ENCODE measurements at regions not wholly inside any gene's neighbourhood (a gene's known extent, or its start where the extent isn't known, plus 50 kb on each side); places are given as distances from the start of the nearest gene placed in this dataset.

DNA sequence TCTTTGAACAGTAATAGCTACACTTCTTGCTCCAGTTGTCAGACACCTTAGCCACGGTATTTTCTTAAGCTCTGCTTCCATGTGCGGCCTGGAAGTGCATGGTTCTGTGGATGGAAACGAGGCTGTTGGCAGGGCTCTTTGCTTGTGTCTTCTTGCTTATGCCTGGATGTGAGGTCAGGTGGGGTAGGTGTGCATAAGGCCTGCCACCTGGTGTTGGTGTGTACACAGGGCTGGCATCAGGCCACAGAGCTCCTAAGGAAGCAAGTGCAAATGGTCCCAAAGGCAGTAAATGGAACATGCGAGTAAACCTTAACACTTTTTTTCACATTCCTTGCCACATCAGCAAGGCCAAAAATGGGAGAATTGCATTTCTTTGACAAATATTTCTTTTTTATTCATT, 158.1 kb upstream of the GMDS start:
- Mint-ChIP-seq H3K4me1 (no peaks in the 10 kb centered on the region), H3K27me3 (no peaks in the 10 kb centered on the region)

DNA sequence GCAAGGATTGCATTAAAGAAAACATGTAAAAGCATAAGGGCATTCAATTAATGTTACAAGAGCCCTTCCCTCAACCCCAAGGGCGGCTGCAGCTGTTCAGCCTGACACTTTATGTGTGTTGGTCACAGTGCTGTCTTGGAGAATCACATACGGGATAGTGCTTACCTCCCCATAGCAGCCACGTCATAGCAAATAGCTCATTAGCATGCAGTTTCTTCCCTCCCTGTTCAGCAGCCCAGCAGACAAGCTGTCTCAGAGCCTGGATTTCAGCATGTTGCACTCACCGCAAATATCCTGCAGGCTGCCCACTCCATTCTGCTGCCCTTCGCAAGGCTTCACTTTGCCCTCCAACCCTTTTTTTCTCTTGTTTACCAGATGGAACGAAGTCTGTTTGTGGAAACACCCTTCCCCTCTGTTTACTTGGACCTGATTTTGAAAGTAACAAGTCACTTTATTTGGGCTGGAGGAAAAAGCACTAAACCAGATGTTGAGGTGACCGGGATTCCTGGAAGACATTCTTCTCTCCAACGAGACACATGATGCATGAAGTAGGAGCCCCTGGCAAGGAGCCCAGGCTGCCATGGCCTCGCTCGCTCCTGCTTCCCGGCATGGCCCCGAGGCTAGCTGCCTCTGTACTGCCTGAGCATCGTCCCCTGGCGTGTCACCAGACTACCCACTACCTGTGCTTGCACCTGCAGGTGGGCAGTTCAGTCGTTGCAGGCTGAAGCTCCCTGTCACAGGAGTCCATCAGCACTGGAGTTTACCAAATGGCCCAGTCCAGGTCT, 151.6 kb upstream of the GMDS start:
- Mint-ChIP-seq H3K27me3 (no peaks in the 10 kb centered on the region), H3K9me3 (peaks cover 0 to 5% (median 2%) of the 10 kb centered on the region in 3 donors), H3K4me1 (no peaks in the 10 kb centered on the region), H3K27ac (peak overlapping the region in 1 of 3 donors; percentile 9), H3K36me3 (peaks cover 25% of the 10 kb centered on the region), H3K4me3 (no peak overlapping the region)

More for the DNA sequence above, 158.1 kb upstream of the GMDS start:
- Mint-ChIP-seq H3K27ac (no peak overlapping the region), H3K9me3 (peaks cover 0 to 5% (median 2%) of the 10 kb centered on the region in 3 donors), H3K36me3 (peaks cover 21% of the 10 kb centered on the region), H3K4me3 (no peak overlapping the region)

DNA sequence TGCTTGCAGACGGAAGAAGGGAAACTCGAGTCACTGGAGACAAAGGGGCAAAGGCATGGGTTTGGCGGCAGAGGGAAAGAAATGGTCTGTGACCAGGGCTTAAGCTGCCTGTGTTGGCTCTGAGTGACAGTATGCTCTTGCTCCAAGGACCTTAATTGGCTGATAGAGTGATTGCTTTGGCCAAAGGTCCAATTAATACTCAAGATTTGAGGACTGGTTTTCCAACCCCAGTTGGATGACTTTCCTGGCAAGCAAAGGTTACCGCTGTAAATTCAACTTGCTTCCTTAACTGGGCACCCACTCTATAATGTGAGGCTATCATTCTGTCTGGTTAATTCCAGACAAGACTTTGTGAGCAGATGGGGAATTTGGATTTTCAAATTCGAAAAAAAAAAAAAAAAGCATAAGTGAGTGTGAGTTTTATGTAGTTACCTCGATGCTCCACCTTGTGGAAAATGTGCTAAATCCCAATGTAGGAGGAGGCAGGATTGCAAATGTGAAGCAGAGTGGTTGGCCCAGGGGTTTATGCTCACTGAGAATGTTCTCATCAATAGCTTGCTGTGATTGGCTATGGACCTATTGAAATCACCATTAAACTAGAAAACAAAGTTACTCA, 150.7 kb upstream of the GMDS start:
- Mint-ChIP-seq H3K4me3 (no peak overlapping the region), H3K27ac (no peak overlapping the region), H3K9me3 (peaks cover 0 to 5% (median 2%) of the 10 kb centered on the region in 3 donors)

DNA sequence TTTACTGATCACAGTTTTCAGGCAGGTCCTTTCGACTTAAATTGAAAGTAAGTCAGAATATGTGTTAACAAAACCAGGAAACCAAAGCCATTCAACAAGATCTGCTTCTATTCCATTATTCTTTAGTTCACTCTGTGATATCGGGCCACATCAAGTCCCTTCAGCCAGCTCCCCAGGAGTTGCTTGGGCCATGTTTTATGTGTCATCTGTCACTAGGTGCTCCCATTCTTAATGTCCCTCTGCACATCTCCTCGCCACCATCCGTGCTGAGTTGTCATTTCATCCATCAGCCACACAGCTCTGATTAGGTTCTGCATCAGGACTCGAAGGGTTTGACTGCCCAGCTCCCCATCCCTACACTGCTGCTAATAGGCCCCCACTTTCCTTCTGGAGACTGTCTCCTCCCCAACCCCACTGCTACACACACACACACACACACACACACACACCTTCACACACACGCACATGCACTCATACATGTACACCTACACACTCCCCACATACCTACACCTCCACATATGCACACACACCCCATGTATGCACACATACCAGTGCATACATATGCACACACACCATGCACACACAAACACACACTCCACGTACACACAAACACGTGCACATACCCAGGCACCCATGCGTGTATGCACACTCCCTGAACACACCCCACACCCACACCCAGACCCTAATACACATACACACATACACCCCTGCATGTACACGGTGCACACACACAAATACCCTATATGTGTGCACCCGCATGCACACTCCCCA, 143.3 kb upstream of the GMDS start:
- Mint-ChIP-seq H3K36me3 (peaks cover 2% of the 10 kb centered on the region), H3K4me3 (peak overlapping the region in 1 of 4 donors; percentile 10), H3K4me1 (no peaks in the 10 kb centered on the region), H3K27me3 (no peaks in the 10 kb centered on the region), H3K27ac (no peak overlapping the region), H3K9me3 (peaks cover 0 to 9% (median 4%) of the 10 kb centered on the region in 3 donors)

More for the DNA sequence above, 150.7 kb upstream of the GMDS start:
- H3K36me3 Mint-ChIP-seq, result peaks cover 22% of the 10 kb centered on the region
- H3K27me3 Mint-ChIP-seq, result no peaks in the 10 kb centered on the region
- no peaks in the 10 kb centered on the region for H3K4me1 Mint-ChIP-seq

DNA sequence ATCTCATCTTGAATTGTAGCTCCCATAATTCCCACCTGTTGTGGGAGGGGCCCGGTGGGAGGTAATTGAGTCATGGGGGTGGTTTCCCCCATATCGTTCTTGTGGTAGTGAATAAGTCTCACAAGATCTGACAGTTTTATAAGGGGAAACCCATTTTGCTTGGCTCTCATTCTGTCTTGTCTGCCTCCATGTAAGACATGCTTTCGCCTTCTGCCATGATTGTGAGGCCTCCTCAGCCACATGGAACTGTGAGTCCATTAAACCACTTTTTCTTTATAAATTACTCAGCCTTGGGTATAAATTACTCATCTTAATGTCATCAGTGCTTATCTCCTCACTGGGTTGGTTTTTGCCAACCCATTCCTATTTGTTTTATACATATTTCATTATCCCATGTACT, 142.0 kb upstream of the GMDS start:
- H3K27ac Mint-ChIP-seq, result no peak overlapping the region
- peaks cover 2% of the 10 kb centered on the region for H3K36me3 Mint-ChIP-seq
- no peaks in the 10 kb centered on the region for H3K4me1 Mint-ChIP-seq
- H3K27me3 Mint-ChIP-seq, result no peaks in the 10 kb centered on the region
- H3K9me3 Mint-ChIP-seq, result peaks cover 0 to 9% (median 4%) of the 10 kb centered on the region in 3 donors
- no peak overlapping the region for H3K4me3 Mint-ChIP-seq

DNA sequence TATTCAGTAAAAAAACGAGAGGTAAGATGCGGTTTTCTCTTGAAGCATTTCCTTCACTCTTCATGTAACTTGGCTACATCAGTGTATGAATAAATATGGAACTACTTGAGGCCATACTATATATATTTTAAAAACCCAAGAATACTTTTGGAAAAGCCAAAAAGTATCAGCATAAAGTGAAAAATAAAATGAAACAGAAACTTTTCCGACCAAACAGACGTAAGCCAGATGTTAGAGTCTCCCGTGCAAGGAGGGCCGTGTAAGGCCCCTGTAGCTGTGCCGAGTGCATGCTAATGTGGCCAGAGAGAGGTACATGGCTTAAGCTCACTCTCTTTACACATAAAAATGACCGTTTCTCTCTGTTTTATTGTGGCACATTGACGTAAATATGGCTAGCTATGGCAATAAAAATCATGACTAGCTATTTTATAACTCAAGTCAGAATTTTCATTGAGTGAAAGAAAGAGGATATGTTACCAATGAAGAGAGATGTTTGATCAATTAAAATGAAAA, 140.1 kb upstream of the GMDS start:
- H3K27me3 Mint-ChIP-seq, result no peaks in the 10 kb centered on the region
- H3K27ac Mint-ChIP-seq, result no peak overlapping the region
- peaks cover 0 to 9% (median 4%) of the 10 kb centered on the region in 3 donors for H3K9me3 Mint-ChIP-seq
- no peaks in the 10 kb centered on the region for H3K36me3 Mint-ChIP-seq
- H3K4me3 Mint-ChIP-seq, result no peak overlapping the region
- H3K4me1 Mint-ChIP-seq, result no peaks in the 10 kb centered on the region

DNA sequence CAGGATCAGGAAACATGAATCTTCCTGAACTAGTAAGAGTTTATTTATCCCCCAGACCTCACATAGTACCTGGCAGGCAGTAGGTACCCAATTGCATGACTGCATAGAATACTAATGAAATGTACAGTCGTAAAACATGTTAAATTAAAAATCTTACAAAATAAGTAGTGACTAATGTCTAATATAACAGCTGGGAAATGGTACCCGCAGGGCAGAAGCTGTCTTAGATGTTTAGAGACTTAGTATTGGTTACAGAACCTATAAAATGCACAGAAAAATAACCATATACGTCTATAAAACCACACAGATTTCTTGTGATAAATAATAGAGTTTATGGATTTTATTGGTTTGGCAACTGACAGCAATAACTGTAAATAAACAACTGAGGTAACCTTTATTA, 139.1 kb upstream of the GMDS start:
- Mint-ChIP-seq H3K27ac (no peak overlapping the region), H3K4me3 (no peak overlapping the region), H3K36me3 (no peaks in the 10 kb centered on the region)

DNA sequence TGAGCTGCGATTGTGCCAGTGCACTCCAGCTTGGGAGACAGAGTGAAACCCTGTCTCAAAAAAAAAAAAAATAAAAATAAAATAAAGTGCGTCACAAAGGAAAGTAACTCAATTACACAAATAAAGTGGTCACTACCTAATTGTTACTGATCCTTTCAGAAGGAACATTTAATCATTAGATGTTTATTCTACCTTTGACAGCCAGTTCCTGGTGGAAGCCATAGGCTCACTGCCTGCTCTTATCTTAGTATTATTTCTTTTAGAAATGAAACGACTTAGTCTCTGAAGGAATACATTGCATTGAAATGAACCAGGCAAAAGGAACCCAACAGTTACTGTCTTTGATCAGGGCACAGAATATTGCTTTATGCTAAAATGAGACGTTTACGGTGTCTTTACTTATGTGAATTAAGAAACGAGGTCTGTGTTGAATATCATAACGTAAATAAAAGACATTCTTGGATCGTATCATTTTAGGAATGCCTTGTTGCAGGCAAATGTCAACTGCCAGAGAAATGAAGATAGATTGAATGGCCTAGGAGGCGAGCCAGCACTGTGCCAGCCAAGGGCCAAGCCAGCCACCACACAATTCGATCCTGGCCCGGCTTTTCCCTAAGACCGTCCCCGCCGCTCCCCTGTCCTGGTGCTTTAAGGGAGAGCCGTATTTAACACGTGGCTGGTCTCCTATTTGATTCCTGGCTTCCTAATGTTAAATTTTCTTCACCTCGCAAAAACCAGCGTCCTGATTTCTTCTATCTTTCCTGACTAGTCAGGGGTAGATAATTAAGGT, 136.7 kb upstream of the GMDS start:
- Mint-ChIP-seq H3K36me3 (no peaks in the 10 kb centered on the region), H3K27me3 (no peaks in the 10 kb centered on the region), H3K4me1 (peaks cover 0 to 7% (median 4%) of the 10 kb centered on the region in 3 donors), H3K27ac (no peak overlapping the region), H3K9me3 (peaks cover 0 to 6% (median 4%) of the 10 kb centered on the region in 3 donors), H3K4me3 (no peak overlapping the region)

More for the DNA sequence above, 139.1 kb upstream of the GMDS start:
- Mint-ChIP-seq H3K4me1 (no peaks in the 10 kb centered on the region), H3K9me3 (peaks cover 0 to 9% (median 4%) of the 10 kb centered on the region in 3 donors), H3K27me3 (no peaks in the 10 kb centered on the region)

DNA sequence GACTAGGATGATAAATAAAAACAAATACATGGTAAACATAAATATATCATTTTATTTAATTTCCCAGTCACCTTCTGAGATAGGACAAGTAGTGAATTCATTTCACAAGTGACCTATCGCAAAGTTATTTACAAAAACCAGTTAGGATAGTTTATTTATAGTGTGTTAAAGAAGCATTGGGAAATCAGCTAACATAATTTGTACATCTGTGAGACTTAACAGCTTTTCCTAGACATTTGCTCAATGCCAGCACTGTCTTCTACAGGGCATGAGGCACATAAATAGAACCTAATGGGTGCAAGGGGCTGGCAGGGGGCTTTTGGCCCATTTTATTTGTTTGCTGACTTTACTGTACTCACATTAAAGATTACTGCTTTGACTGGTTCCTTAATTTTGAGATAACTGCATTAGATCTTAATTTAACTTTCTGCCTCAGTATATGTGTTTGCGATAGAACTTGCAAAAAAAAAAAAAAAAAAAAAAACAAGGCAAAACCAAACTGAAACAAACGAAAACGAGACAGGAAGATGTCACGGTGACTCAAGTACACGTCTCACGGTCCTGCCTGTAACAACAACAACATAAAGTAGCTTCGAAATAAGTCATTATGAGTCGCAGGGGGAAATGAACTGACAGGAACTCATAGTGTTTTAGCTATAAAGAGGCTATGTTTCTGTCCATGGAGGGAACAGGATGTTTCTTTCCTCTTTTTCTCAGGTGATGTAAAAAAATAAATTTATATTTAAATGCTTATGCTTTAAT, 133.7 kb upstream of the GMDS start:
- Mint-ChIP-seq H3K9me3 (no peaks in the 10 kb centered on the region), H3K27ac (no peak overlapping the region), H3K36me3 (peaks cover 2% of the 10 kb centered on the region), H3K4me1 (peaks cover 0 to 7% (median 4%) of the 10 kb centered on the region in 3 donors), H3K27me3 (no peaks in the 10 kb centered on the region), H3K4me3 (no peak overlapping the region)

DNA sequence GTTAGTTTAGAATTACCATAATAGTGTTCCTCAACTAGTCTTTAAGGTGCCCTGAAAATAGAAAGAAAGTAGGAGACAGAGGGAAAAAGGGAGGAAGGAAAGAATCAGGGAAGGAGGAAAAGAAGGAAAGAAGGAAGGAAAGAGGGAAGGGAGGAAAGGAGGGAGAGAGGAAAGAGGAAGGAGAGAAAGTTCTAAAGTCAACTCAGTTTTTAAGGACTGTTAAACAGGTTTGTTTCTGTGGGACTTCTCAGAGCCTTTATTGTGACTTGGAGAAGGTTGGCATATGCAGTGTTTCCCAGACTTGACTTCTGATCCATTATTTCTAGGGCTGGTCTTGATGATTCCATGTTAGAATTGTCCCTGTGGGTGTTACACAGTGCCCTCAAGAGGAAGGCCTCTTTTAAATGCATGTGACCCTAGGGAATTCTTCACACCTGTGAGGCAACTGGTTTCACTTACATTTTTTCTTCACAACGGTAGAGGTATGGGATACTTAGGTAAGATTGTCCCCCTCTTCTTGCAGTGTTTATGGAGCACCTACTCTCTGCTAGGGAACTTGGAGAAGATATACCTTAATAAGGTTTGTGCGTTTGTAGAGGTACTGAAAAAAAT, 132.7 kb upstream of the GMDS start:
- no peaks in the 10 kb centered on the region for H3K27me3 Mint-ChIP-seq
- no peak overlapping the region for H3K27ac Mint-ChIP-seq
- H3K4me3 Mint-ChIP-seq, result peak overlapping the region in 1 of 4 donors; percentile 63
- H3K9me3 Mint-ChIP-seq, result no peaks in the 10 kb centered on the region
- H3K4me1 Mint-ChIP-seq, result peaks cover 0 to 7% (median 4%) of the 10 kb centered on the region in 3 donors
- peaks cover 2% of the 10 kb centered on the region for H3K36me3 Mint-ChIP-seq

DNA sequence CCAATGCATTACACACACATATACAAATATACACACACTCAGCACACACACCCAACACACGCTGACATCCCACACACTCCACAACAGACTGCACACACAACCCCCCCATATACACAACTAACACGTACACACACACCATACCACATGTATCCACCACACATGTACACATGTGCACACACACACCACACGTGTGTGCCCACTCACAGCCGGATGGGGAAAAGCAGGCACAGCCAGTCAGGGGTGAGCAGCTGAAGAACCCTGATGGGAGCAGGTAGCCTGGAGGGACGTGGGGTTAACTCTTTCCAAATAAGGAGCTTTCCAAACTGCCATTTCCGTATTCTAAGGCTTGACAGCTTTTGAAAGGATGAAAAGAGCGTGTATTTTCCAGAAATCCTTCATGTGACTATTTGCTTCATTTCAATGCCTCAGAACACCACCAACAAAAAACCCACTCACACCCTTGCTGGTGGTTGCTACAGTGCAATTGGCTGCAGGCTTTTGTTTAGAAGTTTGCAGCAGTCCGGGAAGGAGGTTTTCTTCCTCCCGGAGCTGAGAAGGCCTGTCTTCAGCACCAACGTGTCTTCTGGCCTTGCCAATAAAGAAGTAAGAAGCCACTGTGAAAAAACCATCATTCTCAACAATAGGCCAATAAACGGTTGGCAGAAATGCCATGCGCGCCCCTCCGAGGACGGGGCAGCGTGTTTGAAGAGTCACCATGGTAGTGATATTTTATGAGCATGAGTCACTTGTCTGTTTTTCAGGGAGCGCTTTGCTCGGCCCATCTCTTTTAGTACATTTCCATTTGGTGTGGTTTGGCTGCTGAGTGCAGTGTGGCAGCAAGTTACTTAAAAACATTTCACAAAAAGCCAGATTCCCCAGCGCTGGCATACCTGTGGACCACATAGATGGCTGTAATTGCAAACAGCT, 131.3 kb upstream of the GMDS start:
- no peaks in the 10 kb centered on the region for H3K27me3 Mint-ChIP-seq
- no peak overlapping the region for H3K27ac Mint-ChIP-seq
- H3K9me3 Mint-ChIP-seq, result no peaks in the 10 kb centered on the region
- H3K4me1 Mint-ChIP-seq, result peaks cover 0 to 7% (median 4%) of the 10 kb centered on the region in 3 donors
- no peak overlapping the region for H3K4me3 Mint-ChIP-seq
- peaks cover 2% of the 10 kb centered on the region for H3K36me3 Mint-ChIP-seq

DNA sequence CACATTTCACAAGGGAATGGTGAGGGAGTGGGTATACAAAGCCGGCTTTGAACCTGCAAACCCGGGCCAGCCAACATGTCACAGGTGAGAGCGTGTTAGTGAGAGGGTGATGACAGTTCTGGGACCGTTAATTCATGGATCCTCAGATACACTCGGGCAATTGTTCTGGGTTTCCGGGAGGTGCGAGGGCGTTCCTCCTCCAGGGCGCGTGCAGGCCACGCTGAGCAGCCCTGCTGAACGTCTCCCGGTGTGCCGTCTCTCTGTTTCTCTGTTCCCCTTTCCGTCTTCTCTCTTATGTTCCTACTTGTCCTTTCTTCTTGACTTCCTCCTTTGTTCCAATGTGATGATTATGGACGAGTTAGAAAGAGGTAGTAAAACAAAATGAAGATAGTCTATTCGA, 130.0 kb upstream of the GMDS start:
- Mint-ChIP-seq H3K27me3 (no peaks in the 10 kb centered on the region), H3K9me3 (peaks cover 0 to 2% (median 0%) of the 10 kb centered on the region in 3 donors), H3K4me3 (no peak overlapping the region), H3K36me3 (peaks cover 4% of the 10 kb centered on the region), H3K27ac (no peak overlapping the region), H3K4me1 (peaks cover 0 to 7% (median 4%) of the 10 kb centered on the region in 3 donors)

DNA sequence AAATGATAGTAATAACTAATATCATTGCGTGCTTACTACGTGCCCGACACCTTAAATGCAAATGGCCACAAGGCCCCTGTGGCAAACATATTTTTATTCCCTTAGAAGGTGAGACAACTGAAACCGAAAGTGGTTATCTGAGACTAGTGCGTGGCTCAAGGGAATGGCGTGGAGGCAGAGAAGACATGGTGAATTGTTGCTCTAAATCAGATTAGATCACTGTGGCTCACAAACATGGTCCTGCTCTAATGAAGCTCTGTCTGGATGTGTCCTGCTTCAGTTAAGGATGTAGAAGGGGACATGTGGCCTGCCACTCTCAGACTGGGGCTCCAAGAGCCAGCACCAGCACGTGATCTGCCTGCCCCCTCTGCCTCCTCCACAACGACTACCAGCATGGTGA, 124.2 kb upstream of the GMDS start:
- Mint-ChIP-seq H3K36me3 (peaks cover 7% of the 10 kb centered on the region), H3K9me3 (peaks cover 0 to 2% (median 0%) of the 10 kb centered on the region in 3 donors), H3K27me3 (no peaks in the 10 kb centered on the region), H3K4me3 (no peak overlapping the region), H3K27ac (no peak overlapping the region), H3K4me1 (peaks cover 0 to 2% (median 0%) of the 10 kb centered on the region in 3 donors)

Measured in IgD-negative memory B cell (primary cell).